ENCODE measurements at regions not wholly inside any gene's neighbourhood (a gene's known extent, or its start where the extent isn't known, plus 50 kb on each side); places are given as distances from the start of the nearest gene placed in this dataset.

GRCh38 chr3:144197116-144197515, 225.5 kb downstream of the DIPK2A start:
- Histone ChIP-seq H3K9me2 (ENCODE audit: insufficient read depth) (no peaks in the 10 kb centered on the region), H3K4me2 (no peak overlapping the region), H3K27me3 (ENCODE audit: insufficient read depth, low read depth) (no peaks in the 10 kb centered on the region), H3K36me3 (ENCODE audit: low read depth) (no peaks in the 10 kb centered on the region), H3K4me1 (replicated peaks; ENCODE audit: insufficient read depth) (no peaks in the 10 kb centered on the region), H3K9me3 (ENCODE audit: insufficient read depth, low read depth) (no peaks in the 10 kb centered on the region), H4K20me1 (ENCODE audit: insufficient read depth) (no peaks in the 10 kb centered on the region), H3K79me2 (ENCODE audit: low read depth) (no peaks in the 10 kb centered on the region), H3K27ac (no peak overlapping the region), H3F3A (ENCODE audit: insufficient read depth, low read depth) (no peaks in the 10 kb centered on the region), H3K4me3 (no peak overlapping the region), H2AFZ (no peak overlapping the region)
- TF ChIP-seq CTCF (conservative IDR thresholded peaks at IDR 0.05) (no peak), EZH2 (IDR thresholded peaks at IDR 0.05; ENCODE audit: low read depth) (no peak)
- CTCF ChIA-PET: no interaction called here
- no TSS peak for BruUV-seq (replicated peaks)
- POLR2A ChIA-PET (ENCODE audit: unreplicated experiment): no interaction called here
- DNase-seq: no peak
- intact Hi-C loops (cut with micrococcal nuclease; ENCODE audit: unreplicated experiment): no loop called here

- no peak for DNase-seq
- Histone ChIP-seq H3F3A (ENCODE audit: insufficient read depth, low read depth) (no peaks in the 10 kb centered on the region), H3K27me3 (ENCODE audit: insufficient read depth, low read depth) (no peaks in the 10 kb centered on the region), H3K4me3 (no peak overlapping the region), H3K36me3 (ENCODE audit: low read depth) (no peaks in the 10 kb centered on the region), H3K79me2 (ENCODE audit: low read depth) (no peaks in the 10 kb centered on the region), H4K20me1 (ENCODE audit: insufficient read depth) (no peaks in the 10 kb centered on the region), H3K9me2 (ENCODE audit: insufficient read depth) (no peaks in the 10 kb centered on the region), H3K4me1 (replicated peaks; ENCODE audit: insufficient read depth) (no peaks in the 10 kb centered on the region), H3K4me2 (no peak overlapping the region), H2AFZ (no peak overlapping the region), H3K27ac (no peak overlapping the region), H3K9me3 (ENCODE audit: insufficient read depth, low read depth) (no peaks in the 10 kb centered on the region)
- CTCF ChIA-PET: interaction anchor here (0.6 kb wide), 1 partner anchor 377 kb away, joined by 4 read pairs; no protein-coding TSS in a partner anchor
- BruUV-seq (replicated peaks): no TSS peak
- intact Hi-C loops (cut with micrococcal nuclease; ENCODE audit: unreplicated experiment): no loop called here
- no peak for TF ChIP-seq EZH2 (IDR thresholded peaks at IDR 0.05; ENCODE audit: low read depth)
- TF ChIP-seq CTCF (conservative IDR thresholded peaks at IDR 0.05): no peak
- POLR2A ChIA-PET (ENCODE audit: unreplicated experiment): no interaction called here
Observed at GRCh38 chr3:144197582-144197981, 226.0 kb downstream of the DIPK2A start.

- Histone ChIP-seq H3K27me3 (ENCODE audit: insufficient read depth, low read depth) (no peaks in the 10 kb centered on the region), H3K79me2 (ENCODE audit: low read depth) (no peaks in the 10 kb centered on the region), H3K9me2 (ENCODE audit: insufficient read depth) (no peaks in the 10 kb centered on the region), H2AFZ (no peak overlapping the region), H3K36me3 (ENCODE audit: low read depth) (no peaks in the 10 kb centered on the region), H3K27ac (no peak overlapping the region), H3K4me3 (no peak overlapping the region), H4K20me1 (ENCODE audit: insufficient read depth) (no peaks in the 10 kb centered on the region), H3K9me3 (ENCODE audit: insufficient read depth, low read depth) (no peaks in the 10 kb centered on the region), H3F3A (ENCODE audit: insufficient read depth, low read depth) (no peaks in the 10 kb centered on the region), H3K4me2 (no peak overlapping the region), H3K4me1 (replicated peaks; ENCODE audit: insufficient read depth) (no peaks in the 10 kb centered on the region)
- CTCF ChIA-PET: no interaction called here
- no TSS peak for BruUV-seq (replicated peaks)
- intact Hi-C loops (cut with micrococcal nuclease; ENCODE audit: unreplicated experiment): no loop called here
- DNase-seq: no peak
- TF ChIP-seq EZH2 (IDR thresholded peaks at IDR 0.05; ENCODE audit: low read depth): no peak
- no peak for TF ChIP-seq CTCF (conservative IDR thresholded peaks at IDR 0.05)
- POLR2A ChIA-PET (ENCODE audit: unreplicated experiment): no interaction called here
Observed at GRCh38 chr3:144200004-144200403, 228.4 kb downstream of the DIPK2A start.

Measured in PC-9 (cell line).